ENCODE measurements at regions not wholly inside any gene's neighbourhood (a gene's known extent, or its start where the extent isn't known, plus 50 kb on each side); places are given as distances from the start of the nearest gene placed in this dataset.
"Not testable (repeated sequence)": the region's sequence is repeated elsewhere in the genome, so short reads cannot be mapped to it uniquely, and the experiment has no call there.

- not testable (repeated sequence) for H3K9me3 ChIP-seq (ENCODE audit: control insufficient read depth, low read length); H3K79me1 ChIP-seq (replicated peaks; ENCODE audit: low read length, poor library complexity, severe bottlenecking); H3K4me2 ChIP-seq (ENCODE audit: low read length, poor library complexity, severe bottlenecking); H2BK15ac ChIP-seq (ENCODE audit: low read depth, poor library complexity, severe bottlenecking); H3K4ac ChIP-seq (ENCODE audit: low read depth in 1 of 2, low read length in 2 of 2); DNase-seq; H2AK5ac ChIP-seq (ENCODE audit: low read length, severe bottlenecking); H3K18ac ChIP-seq (ENCODE audit: low read depth in 1 of 2, low read length in 2 of 2); H3K4me3 ChIP-seq (ENCODE audit: insufficient read depth in 1 of 2, low read depth in 1 of 2, low read length in 2 of 2); H2BK5ac ChIP-seq (ENCODE audit: low read depth, low read length, poor library complexity, severe bottlenecking); H3K36me3 ChIP-seq (ENCODE audit: control insufficient read depth in 1 of 2, insufficient read depth in 2 of 2, low read depth in 1 of 2, low read length in 2 of 2); H3K4me1 ChIP-seq (ENCODE audit: control insufficient read depth, insufficient read depth, low read depth, low read length); H3K9ac ChIP-seq (ENCODE audit: low read length); H2BK12ac ChIP-seq (ENCODE audit: low read length in 2 of 2); H3K14ac ChIP-seq (ENCODE audit: low read length in 2 of 2); H3K23ac ChIP-seq (ENCODE audit: low read length in 2 of 2); H4K91ac ChIP-seq (ENCODE audit: low read length); H2AFZ ChIP-seq (ENCODE audit: low read depth, low read length); H2BK120ac ChIP-seq (ENCODE audit: low read depth, low read length); H3K27me3 ChIP-seq (ENCODE audit: control insufficient read depth in 1 of 2, insufficient read depth in 1 of 2, low read length in 2 of 2); H3K27ac ChIP-seq (ENCODE audit: low read length, poor library complexity, severe bottlenecking); H4K8ac ChIP-seq (ENCODE audit: low read length)
- WGBS = 80% methylated on average over 15 of the region's 15 CpGs
Measured at GRCh38 chr4:9078796-9079195, 91.4 kb upstream of the FAM90A26 start.

GRCh38 chr4:9076974-9077373 is 93.2 kb upstream of the FAM90A26 start:
- not testable (repeated sequence) for H2BK5ac ChIP-seq (ENCODE audit: low read depth, low read length, poor library complexity, severe bottlenecking); H3K36me3 ChIP-seq (ENCODE audit: control insufficient read depth in 1 of 2, insufficient read depth in 2 of 2, low read depth in 1 of 2, low read length in 2 of 2); H2AK5ac ChIP-seq (ENCODE audit: low read length, severe bottlenecking); H2BK12ac ChIP-seq (ENCODE audit: low read length in 2 of 2); H4K8ac ChIP-seq (ENCODE audit: low read length); H2BK15ac ChIP-seq (ENCODE audit: low read depth, poor library complexity, severe bottlenecking); H2AFZ ChIP-seq (ENCODE audit: low read depth, low read length); H3K79me1 ChIP-seq (replicated peaks; ENCODE audit: low read length, poor library complexity, severe bottlenecking); H4K91ac ChIP-seq (ENCODE audit: low read length); H3K18ac ChIP-seq (ENCODE audit: low read depth in 1 of 2, low read length in 2 of 2); H3K23ac ChIP-seq (ENCODE audit: low read length in 2 of 2); H2BK120ac ChIP-seq (ENCODE audit: low read depth, low read length); H3K4me2 ChIP-seq (ENCODE audit: low read length, poor library complexity, severe bottlenecking); H3K14ac ChIP-seq (ENCODE audit: low read length in 2 of 2); H3K9me3 ChIP-seq (ENCODE audit: control insufficient read depth, low read length); H3K27ac ChIP-seq (ENCODE audit: low read length, poor library complexity, severe bottlenecking); H3K27me3 ChIP-seq (ENCODE audit: control insufficient read depth in 1 of 2, insufficient read depth in 1 of 2, low read length in 2 of 2); H3K4me3 ChIP-seq (ENCODE audit: insufficient read depth in 1 of 2, low read depth in 1 of 2, low read length in 2 of 2); DNase-seq; H3K4me1 ChIP-seq (ENCODE audit: control insufficient read depth, insufficient read depth, low read depth, low read length); H3K4ac ChIP-seq (ENCODE audit: low read depth in 1 of 2, low read length in 2 of 2); H3K9ac ChIP-seq (ENCODE audit: low read length)
- WGBS = 53% methylated on average over 3 of the region's 3 CpGs

GRCh38 chr4:9076486-9076885 is 93.7 kb upstream of the FAM90A26 start:
- H3K4me3 ChIP-seq (ENCODE audit: insufficient read depth in 1 of 2, low read depth in 1 of 2, low read length in 2 of 2); H2BK5ac ChIP-seq (ENCODE audit: low read depth, low read length, poor library complexity, severe bottlenecking); H3K18ac ChIP-seq (ENCODE audit: low read depth in 1 of 2, low read length in 2 of 2); H3K9ac ChIP-seq (ENCODE audit: low read length); H4K8ac ChIP-seq (ENCODE audit: low read length); H3K9me3 ChIP-seq (ENCODE audit: control insufficient read depth, low read length); DNase-seq; H3K36me3 ChIP-seq (ENCODE audit: control insufficient read depth in 1 of 2, insufficient read depth in 2 of 2, low read depth in 1 of 2, low read length in 2 of 2); H2BK120ac ChIP-seq (ENCODE audit: low read depth, low read length); H2BK12ac ChIP-seq (ENCODE audit: low read length in 2 of 2); H3K4me2 ChIP-seq (ENCODE audit: low read length, poor library complexity, severe bottlenecking); H2AFZ ChIP-seq (ENCODE audit: low read depth, low read length); H2BK15ac ChIP-seq (ENCODE audit: low read depth, poor library complexity, severe bottlenecking); H3K27me3 ChIP-seq (ENCODE audit: control insufficient read depth in 1 of 2, insufficient read depth in 1 of 2, low read length in 2 of 2); H3K79me1 ChIP-seq (replicated peaks; ENCODE audit: low read length, poor library complexity, severe bottlenecking); H3K27ac ChIP-seq (ENCODE audit: low read length, poor library complexity, severe bottlenecking); H3K4me1 ChIP-seq (ENCODE audit: control insufficient read depth, insufficient read depth, low read depth, low read length); H3K14ac ChIP-seq (ENCODE audit: low read length in 2 of 2); H3K4ac ChIP-seq (ENCODE audit: low read depth in 1 of 2, low read length in 2 of 2); H3K23ac ChIP-seq (ENCODE audit: low read length in 2 of 2); H2AK5ac ChIP-seq (ENCODE audit: low read length, severe bottlenecking); H4K91ac ChIP-seq (ENCODE audit: low read length): not testable (repeated sequence)
- WGBS = 59% methylated on average over 1 of the region's 2 CpGs

GRCh38 chr4:9073371-9073770 is 96.8 kb upstream of the FAM90A26 start:
- H3K4me2 ChIP-seq (ENCODE audit: low read length, poor library complexity, severe bottlenecking); H2BK15ac ChIP-seq (ENCODE audit: low read depth, poor library complexity, severe bottlenecking); DNase-seq; H2AK5ac ChIP-seq (ENCODE audit: low read length, severe bottlenecking); H2BK120ac ChIP-seq (ENCODE audit: low read depth, low read length); H4K8ac ChIP-seq (ENCODE audit: low read length); H3K79me1 ChIP-seq (replicated peaks; ENCODE audit: low read length, poor library complexity, severe bottlenecking); H3K4me1 ChIP-seq (ENCODE audit: control insufficient read depth, insufficient read depth, low read depth, low read length); H4K91ac ChIP-seq (ENCODE audit: low read length); H2BK12ac ChIP-seq (ENCODE audit: low read length in 2 of 2); H2AFZ ChIP-seq (ENCODE audit: low read depth, low read length); H3K23ac ChIP-seq (ENCODE audit: low read length in 2 of 2); H3K27me3 ChIP-seq (ENCODE audit: control insufficient read depth in 1 of 2, insufficient read depth in 1 of 2, low read length in 2 of 2); H2BK5ac ChIP-seq (ENCODE audit: low read depth, low read length, poor library complexity, severe bottlenecking); H3K36me3 ChIP-seq (ENCODE audit: control insufficient read depth in 1 of 2, insufficient read depth in 2 of 2, low read depth in 1 of 2, low read length in 2 of 2); H3K9ac ChIP-seq (ENCODE audit: low read length); H3K14ac ChIP-seq (ENCODE audit: low read length in 2 of 2); H3K4ac ChIP-seq (ENCODE audit: low read depth in 1 of 2, low read length in 2 of 2); H3K9me3 ChIP-seq (ENCODE audit: control insufficient read depth, low read length); H3K18ac ChIP-seq (ENCODE audit: low read depth in 1 of 2, low read length in 2 of 2); H3K4me3 ChIP-seq (ENCODE audit: insufficient read depth in 1 of 2, low read depth in 1 of 2, low read length in 2 of 2); H3K27ac ChIP-seq (ENCODE audit: low read length, poor library complexity, severe bottlenecking): not testable (repeated sequence)
- WGBS = 61% methylated on average over 6 of the region's 6 CpGs
